HPDE6-E6E7 (cell line): ENCODE measurements at regions not wholly inside any gene's neighbourhood (a gene's known extent, or its start where the extent isn't known, plus 50 kb on each side); places are given as distances from the start of the nearest gene placed in this dataset.
"Not testable (repeated sequence)": the region's sequence is repeated elsewhere in the genome, so short reads cannot be mapped to it uniquely, and the experiment has no call there.

Experiments
- DNase-seq: peaks from one replicate; pipeline ENCODE4 v3.0.0; 2011; ENCODE audit warnings: missing footprints; ENCODE audit errors: extremely low spot score

DNA sequence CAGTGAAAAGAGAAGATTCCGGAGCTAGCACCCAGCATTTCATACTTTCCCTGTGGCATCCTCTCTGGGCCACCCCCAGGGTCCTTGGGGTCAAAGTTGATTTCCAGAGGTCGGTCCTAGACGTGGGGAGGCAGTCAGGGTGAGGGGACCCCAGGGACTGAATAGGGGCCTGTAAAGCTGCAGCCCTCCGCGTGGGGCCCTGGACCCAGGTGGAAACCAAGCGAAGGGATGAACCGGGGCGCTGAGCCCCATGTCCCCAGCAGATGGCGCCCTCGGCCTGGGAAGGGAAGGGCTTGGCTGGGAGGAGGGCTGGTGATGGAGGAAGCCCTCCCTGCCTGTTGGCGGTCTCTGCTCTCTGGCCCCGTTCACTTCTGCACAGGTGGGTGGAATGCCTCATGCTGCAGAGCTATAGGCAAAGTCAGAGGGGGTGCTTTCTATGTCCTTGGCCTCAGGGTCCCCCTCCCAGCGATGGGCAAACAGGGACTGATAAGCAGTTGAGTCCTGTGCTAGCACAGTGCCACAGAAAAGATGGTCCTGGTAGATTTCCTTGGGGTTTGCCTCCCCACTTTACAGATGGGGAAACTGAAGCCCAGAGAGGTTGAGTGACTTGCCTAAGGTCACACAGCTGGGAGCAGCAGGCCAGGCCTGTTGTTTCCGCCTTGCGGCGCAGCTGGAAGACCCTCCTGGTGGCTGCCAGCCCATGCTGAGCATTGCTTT is 163.4 kb upstream of the CIBAR2 start:
- peak; percentile 80 for DNase-seq

DNA sequence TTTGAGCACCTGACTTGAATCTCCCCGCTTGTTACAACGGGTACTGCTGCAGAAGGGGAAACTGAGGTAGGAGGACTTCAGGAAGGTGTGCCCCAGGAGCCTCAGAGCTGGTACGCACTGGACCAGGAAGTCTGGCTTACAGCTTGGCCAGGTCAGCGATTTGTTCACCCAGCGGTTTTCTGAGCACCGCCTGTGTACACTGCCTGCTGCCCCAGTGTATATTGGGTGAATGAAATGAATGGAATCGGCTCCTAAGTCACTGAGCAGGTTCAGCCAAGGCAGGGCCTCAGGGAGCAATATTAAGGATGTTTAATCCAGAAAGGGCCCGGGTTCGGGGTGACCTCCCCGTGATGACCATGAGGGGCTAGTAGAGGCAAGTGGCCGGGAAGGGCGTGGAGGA is 164.0 kb upstream of the CIBAR2 start:
- DNase-seq = no peak

DNA sequence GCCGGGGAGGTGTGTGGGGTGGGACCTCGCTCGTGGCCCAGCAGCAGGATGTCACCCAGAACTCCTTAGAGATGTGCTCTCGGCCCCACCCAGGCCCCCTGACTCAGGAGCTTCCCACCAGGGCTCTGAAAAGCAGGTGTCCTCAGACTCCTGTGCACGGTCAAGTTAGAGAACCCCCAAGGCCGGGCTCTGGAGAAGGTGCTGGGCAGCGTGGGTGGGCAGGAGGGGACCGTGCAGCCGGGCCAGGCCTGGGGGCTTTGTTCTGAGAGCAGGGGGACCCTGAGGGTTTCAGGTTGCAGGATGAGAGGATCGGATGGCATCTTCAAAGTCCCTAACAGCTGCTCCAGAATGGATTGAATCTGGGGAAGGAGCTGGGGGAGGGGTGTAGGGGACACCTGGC is 164.4 kb upstream of the CIBAR2 start:
- DNase-seq = no peak

DNA sequence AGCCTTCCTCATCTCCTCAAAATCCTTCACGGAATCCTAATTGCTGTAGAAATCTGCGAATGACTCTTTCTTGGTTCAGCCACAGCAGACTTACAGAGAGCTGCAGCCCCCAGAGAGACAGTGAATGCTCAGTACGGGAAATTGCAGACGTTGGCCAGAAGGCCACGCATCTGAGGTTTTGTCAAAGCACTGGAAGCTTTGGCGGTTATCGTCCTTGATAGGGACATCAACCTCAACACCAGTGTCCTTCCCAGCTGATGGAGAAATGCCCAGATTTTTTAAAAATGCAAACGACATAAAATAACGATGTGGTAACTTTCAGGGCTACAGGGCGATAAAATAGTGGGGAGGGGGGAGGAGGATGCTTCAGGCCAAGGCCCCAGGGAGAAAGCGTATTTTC is 166.6 kb upstream of the CIBAR2 start:
- DNase-seq = no peak

DNA sequence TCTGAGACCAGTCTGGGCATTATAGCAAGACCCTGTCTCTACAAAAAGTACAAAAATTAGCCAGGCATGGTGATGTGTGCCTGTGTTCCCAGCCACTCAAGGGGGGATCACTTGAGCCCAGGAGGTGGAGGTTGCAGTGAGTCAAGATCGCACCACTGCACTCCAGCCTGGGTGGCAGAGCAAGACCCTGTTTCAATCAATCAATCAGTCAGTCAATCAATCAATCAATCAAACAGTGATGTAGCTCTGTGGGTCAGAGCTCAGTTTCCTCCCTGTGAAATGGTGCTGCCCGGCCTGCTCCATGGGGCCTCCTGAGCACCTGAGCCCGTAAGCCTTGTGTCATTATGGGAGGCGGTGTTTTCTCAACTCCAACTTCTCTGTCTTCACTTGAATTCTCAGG is 167.1 kb upstream of the CIBAR2 start:
- DNase-seq = no peak

DNA sequence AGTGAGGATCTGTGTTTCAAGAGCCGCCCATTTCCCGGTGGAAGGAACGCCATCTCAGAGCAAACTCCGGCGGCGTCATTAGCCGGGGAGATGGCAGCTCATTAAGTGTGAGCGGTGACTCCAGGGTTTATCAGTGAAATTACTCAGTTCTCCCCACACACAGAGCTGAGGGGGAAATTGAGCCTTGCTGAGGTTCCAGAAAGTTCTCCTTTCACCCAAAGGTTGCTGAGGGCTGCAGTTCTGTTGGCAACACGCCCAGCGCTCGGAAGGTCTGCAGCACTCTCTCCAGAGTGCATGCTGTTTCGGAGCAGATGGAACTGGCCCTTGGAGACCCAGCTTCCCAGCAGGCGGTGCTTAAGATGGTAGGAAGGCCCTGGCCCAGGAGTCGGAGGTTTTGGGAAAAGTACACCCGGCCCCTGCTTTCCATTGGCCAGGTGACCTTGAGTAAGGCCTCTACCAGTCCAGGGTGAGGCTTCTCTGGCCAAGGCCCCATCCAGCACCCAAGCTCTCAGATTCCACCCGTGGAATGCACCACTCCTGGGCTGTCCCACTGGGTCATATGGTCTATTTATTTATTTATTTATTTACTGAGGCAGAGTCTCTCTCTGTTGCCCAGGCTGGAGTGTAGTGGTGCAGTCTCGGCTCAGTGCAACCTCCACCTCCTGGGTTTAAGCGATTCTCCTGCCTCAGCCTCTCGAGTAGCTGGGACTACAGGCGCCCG is 167.7 kb upstream of the CIBAR2 start:
- DNase-seq = no peak

DNA sequence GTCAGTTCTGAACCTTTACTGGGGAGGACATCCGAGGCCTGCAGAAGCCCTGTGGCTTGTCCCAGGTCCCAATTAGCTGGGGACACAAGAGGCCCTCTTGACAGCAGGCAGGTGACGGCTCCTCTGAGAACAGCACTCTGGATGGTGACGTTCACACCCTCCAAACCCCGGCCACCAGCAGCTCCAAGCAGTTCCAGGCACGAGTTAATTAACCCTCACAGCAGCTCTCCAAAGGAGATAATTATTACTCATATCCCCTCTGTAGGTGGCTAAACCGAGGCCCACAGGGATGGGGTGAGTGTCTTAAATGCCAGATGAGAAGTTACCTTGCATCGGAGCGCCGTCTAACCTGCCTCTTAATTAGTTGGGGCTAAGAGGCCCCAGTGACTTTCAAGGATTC is 168.9 kb upstream of the CIBAR2 start:
- no peak for DNase-seq

DNA sequence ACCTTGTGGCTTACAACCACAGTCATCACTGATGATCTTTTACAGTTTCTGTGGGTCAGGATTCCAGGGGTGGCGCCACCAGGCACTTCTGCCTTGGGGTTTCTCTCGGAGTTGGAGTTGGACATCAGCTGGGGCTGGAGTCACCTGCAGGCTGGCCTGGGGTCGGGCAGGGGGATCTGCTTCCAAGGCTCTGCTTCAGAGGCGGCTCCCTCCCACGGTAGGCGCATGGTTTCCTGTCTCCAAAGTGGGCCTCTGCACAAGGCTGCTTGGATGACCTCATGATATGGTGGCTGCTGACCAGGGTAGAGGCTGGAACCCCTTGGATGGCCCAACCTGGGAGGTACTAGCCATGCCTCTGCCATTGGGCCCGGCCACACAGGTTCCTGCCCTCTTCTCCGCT is 170.6 kb upstream of the CIBAR2 start:
- no peak for DNase-seq

DNA sequence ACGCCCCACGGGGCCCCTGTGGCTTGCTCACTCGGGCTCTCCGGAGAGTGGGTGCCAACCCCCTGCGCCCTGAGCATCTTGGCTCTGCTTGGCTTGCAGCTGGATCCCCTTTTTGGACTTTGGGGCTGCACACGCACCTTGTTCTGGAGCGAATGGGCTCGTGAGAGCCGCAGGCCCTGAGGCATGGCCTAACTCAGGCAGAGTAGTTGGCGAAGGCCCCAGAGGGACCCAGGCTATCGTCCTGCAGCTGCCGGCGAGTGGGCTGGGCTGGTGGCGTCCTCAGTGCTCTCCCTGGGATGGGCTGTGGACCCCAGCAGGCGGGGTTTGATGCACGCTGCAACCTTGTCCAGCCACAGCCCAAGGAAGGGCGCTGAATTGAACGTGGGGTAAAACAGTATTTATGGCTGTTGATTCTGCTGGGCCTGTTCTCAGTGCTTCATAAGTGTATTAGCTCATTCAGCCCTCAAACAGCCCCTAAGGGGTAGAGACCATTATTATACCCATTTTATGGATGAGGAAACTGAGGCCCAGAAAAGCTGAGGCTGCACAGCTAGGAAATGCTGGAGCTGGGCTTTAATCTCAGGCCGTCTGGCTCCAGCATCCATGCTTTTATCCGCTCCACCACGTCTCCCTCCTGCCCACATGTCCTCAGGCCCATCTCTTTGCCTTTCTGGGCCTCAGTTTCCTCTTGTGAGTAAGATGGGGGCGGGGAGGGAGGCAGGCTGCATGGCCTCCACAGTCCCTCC is 171.2 kb upstream of the CIBAR2 start:
- DNase-seq = no peak

DNA sequence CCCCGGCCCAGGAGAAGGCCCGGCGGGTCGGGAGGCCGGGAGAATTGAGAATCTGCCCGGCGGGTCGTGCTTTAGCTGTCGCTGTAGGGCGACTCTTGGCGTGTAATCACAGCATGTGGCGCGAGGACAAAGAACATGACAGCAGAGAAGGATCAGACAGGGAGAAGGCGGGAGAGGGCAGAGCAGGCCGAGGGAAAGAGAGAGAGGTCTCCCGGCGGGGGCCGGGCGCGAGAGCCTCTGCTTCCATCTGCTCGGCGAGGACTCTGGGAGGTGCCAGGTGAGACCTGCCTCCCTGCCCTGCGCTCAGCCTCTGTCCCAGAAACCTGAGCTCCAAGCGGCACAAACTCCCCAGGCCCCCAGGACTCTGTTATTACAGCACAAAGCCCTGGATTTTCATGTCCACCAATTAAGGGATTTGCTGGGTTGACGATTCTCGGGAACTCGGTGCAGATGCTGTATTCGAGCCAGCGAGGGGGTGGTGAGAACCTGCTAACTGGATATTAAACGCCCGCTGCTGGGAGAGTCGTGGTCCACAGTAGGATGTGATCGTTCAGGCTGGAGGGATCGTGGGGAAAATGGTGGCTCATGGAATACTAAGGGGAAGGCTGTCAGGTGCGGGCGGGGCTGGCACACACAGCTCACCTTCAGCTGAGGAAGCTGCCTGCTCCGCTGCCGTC is 172.0 kb upstream of the CIBAR2 start:
- DNase-seq = no peak

DNA sequence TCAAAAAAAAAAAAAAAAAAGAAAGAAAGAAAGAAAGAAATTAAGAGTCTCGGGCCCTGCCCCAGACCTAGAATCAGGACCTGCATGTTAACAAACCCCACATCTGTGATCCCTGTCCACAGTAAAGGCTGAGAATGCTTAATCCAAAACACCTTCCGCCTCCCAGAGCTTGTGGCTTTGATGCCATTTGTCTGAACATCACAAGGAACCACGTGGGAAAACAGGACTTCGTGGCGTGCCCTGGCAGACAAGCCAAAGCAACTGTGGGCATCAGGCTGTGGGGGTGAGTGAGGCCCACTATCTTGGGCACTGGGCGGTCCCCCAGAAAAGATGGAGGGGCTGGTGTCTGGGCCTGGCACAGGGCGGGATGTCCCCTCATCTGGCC is 173.4 kb upstream of the CIBAR2 start:
- DNase-seq = no peak

DNA sequence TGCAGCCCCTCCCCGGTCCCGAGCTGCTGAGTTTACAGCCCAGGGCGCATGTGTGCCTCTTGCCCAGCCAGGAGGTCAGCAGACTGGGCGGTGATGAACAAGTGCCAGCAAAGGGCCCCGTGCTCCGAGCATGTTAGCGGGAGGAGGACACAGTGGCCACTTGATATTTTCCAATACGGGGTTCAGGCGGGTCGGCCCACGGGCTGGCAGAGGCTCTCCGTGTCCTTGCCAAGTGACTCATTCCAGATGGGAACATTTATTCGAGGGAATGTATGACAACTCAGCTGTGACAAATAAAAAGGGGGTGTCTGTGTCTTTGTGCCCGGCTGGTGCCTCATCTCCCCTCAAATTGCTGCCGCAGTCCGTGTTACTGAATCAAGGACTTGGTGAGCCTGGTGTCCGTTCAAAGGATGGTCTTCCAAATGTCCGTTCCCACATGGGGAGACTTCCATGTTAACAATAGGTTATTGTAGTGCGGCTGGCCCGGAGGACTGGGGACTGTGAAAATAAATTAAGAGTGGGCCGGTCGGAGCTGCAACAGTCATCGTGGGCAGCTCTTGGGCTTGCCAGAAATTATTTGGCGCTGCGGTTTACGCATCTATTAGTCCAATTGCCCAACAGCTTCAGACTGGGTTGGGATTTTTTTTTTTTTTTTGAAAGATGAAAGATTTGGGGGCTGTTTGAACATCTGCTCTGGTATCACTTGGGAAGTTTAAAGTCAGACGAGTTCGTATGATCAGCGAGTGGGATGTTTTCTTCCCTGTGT is 174.0 kb upstream of the CIBAR2 start:
- DNase-seq = no peak

DNA sequence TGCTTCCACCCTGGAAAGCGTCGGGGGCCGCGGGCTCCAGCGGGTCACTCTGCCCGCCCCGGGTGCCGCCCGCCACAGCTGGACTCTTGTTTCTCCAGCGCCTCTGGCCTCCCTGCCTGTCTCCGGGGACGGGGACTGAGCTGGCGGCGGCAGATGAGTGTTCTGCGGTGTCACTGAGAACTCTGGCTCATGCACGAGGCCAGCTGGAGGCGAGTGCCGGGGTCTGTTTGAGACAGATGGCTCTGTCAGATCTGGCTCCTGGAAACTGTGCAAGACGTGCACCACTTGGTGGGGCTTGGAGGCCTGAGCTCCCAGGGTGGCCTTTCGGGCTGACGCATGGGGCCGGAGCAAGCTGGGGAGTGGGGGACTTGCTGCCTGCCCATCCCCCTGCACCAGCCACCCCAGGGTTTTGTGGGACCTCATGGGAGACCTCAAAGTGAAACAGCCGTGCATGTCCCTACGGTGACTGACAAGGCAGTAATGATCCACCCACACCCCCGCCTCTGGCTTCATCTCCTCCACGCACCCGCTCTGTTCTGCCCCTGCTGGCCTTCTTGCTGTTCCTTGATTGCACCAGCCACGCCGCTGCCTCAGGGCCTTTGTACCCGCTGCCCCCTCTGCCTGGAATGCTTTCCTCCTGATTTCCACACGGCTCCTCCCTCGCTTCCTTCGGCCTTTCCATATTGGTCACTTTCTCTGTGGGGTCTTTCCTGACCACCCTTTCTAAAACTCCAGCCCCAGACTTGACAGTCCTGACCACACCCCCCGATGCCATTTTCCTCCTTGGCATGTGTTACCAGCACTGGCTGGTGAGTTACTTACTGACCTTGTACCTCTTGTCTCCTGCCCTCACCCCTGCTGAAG is 174.9 kb upstream of the CIBAR2 start:
- DNase-seq = no peak

DNA sequence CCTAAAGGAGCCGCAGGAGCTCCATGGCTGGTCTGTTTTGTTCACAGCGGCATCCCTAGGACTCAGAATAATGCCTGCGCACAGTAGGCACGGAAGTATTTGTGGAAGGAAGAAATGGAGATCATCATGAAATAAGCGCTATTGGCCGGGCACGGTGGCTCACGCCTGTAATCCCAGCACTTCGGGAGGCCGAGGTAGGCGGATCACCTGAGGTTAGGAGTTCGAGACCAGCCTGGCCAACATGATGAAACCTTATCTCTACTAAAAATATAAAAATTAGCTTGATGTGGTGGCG is 175.5 kb upstream of the CIBAR2 start:
- DNase-seq = not testable (repeated sequence)

DNA sequence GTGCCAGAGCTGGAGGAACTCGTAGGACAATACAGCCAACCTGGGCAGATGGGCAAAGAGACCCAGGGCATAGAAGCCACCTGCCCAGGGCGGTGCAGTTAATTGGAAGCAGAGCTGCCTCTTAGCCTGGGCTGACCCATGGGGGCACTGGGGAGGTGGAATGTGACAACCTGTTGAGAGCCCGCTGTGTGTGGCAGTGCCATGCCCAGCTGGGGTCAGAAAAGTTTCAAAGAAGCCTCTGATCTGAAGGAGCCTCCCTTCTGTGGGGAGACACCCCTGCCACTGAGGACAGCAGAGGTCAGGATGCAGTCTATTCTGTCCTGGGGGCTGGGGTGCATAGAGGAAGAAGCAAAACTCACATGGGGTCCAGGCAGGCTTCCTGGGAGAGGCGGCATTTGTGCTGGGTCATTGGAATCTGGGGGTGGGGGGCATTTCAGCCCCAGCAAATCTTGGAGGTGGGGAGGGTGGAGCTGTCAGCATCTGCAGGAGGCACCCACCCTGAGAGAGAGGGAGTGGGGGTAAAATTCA is 176.1 kb upstream of the CIBAR2 start:
- DNase-seq = no peak

DNA sequence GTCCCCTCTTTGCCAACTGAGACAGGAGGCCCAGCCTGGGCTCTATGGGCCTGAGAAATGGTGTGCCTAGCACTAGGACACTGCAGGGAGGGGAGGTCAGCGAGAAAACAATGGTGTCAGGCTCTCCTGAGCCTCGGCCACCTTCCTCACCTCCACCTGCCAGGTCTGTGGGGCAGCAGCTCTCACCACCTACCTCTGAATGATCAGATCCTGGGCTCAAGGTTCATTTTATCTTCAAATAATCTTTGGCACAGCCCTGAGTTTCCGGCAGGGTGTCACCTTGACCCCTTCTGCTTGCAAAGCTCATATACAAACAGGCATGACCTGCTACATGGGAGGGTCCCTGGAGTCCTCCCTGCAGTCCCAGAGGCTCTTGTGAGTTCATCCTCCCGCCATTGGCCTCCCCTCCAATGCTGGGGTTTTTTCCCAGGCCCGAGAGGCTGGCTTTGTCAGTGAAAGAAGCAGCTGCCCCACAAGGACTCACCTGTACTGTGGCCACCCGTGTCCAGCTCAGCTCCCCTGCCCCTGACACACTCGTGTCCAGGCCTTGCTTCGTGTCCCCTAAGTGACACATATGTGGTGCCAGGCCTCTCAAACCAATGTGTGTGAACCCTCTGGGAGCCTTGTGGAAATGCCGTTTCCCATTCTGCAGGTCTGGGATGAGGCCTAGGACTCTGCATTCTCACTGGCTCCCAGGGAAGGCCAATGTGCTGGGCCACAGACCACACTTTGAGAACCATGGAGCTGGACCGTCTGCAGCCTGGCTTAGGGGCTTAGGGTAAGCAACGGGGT is 176.8 kb upstream of the CIBAR2 start:
- no peak for DNase-seq

DNA sequence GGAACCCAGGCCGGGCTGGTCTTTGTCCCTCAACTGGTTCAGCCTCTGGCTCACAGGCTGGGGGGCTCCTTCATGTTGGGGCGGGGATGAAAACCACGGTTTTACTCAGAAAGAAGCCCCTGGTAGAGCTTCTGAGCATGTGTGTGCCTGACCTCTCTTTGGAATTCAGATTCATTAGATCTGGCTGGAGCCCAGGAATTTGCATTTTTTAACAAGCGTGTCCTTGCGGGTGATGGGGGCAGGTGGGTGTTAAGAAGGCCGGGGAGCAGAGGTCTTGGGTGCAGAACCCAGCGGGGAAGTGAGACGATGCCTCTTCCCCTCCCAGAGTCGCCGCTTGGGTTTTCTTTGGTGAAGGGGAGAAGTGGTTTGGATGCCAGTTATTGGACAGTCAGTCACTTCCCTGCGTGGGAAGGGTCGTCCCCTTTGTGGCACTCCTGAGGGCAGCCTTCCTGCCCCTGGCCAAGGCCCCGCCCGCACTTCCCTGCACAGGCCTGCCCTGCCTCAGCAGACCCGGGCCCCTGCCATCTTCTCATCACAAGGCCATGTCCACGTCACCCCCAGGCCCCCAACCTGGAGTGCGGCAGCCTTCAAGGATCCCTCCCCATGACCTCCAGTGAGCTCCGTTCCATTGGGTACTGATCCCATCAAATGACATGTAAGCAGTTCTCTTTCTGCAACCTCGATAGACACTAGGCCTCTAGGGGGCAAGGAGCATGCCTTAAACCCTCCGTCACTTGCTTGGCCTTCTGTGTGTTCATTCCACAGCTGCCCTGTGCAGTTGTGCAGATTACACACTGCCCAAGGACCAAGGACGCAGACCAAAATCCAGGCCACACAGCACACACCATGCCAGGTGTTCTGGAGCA is 177.7 kb upstream of the CIBAR2 start:
- DNase-seq = no peak

DNA sequence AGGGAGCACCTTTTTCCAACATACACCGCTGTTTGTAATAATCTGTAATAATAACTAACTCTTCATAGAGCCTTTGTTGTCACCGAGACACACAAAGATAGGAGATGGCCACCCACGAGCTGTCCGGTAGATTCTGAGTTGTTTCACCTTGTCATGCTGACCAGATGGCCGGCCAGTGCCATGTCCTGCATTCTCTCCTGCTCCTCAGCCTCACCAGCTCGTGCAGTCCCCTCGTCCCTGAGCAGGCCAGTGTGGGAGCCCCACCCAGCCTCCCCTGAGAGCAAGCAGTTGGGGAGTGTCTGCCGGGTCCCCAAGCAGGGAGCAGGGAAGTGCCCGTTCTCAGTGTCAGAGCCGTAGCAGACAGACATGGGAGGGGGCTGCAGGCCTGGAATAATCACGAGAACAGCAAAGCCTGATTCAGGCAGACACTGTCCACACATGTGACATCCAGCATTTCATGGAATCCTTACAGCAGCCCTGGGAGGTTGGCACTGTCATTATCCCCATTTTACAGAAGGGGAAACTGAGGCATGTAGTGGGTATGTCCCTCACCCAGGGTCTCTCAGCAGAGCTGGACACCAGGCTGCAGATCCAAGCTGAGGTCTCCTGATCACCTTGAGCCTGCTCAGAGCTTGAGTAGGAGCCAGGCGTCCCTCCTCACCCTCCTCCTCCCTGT is 178.5 kb upstream of the CIBAR2 start:
- DNase-seq = no peak
